HG03558 (cell line): ENCODE measurements at regions not wholly inside any gene's neighbourhood (a gene's known extent, or its start where the extent isn't known, plus 50 kb on each side); places are given as distances from the start of the nearest gene placed in this dataset.

Experiments used
- ATAC-seq: cut with Tn5 transposase; IDR thresholded peaks from one replicate; pipeline ENCODE4 v1.9.1; 2021; ENCODE audit warnings: moderate number of reproducible peaks; ENCODE audit not compliant: unreplicated experiment; ENCODE audit errors: extremely low read depth

GRCh38 chr6:113529879-113530278, 327.3 kb upstream of the MARCKS start:
- ATAC-seq = no peak

DNA sequence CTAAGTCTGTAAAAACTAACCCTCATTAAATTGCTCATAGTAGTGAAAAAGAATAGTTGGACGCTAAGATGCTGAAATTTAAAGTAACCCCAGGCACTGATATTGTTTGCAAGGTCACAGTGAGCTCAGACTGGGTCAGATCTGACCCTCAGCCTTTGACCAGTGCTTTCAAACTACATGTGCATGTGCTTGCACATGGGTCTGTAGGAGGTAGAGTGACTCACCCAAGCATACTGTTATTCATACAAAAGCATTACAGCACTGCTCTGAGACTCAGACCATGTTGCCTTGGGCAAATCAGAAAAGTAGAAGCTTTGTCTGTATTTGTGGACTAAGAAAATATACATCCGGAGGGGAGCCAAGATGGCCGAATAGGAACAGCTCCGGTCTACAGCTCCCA, 326.4 kb upstream of the MARCKS start:
- ATAC-seq = no peak

DNA sequence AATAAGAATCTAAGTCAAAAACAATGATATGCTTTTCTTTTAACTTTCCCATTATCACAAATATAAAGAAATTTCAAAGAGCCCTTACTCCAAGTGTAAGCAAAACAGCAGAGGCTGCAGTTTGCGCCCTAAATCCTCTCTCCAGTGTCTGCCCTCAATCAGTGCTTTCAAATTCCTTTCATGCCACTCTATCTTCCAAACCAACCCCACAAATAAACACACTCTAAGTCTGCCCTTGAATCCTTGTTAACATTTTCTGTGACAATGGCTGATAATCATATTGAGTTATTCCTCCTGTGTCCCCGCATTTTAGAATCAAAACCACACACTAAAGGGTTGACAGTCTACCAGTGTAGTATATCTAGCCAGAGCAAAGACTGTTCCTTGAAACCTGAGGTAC, 317.9 kb upstream of the MARCKS start:
- no peak for ATAC-seq

GRCh38 chr6:113539623-113540022, 317.5 kb upstream of the MARCKS start:
- no peak for ATAC-seq

- no peak for ATAC-seq
Measured at GRCh38 chr6:113540466-113540865, 316.7 kb upstream of the MARCKS start.

- no peak for ATAC-seq
Measured at GRCh38 chr6:113551168-113551567, 306.0 kb upstream of the MARCKS start.

DNA sequence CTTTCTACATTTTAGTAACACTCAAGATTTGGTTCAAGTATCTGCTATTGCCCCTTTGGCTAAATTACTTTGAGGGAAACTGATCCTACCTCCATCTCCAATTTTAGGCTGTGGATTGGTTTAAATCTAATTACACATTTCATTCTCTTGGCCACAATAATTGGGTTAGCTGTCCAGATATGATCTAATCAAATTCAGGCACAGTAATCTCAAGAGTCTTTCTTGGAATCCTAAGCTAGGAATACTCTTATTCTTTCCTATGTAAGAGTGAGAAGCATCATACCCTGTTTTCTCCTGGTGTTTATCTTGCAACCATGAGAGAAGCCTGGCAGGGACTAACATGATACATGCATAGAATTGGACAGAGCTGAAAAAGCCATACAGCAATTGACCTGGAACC, 300.4 kb upstream of the MARCKS start:
- ATAC-seq = no peak

DNA sequence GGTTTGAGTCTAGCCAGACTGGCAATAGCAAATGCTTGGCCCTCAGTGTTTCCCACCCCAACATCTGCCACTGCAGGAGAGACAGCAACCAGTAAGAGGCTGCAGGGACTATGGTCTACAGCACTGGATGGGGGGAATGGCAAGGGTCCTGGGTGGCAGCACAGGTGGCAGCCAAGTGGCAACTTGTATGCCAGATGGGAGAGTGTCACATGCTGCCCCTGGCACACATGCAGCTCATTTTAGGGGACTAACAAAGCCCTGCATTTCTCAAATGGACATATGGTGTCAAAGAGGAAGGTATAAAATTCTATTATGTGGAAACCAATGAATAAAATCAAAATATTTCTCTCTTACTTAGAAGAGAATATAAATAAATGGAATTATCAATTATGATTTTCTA, 298.7 kb upstream of the MARCKS start:
- no peak for ATAC-seq

GRCh38 chr6:113558966-113559365, 298.2 kb upstream of the MARCKS start:
- ATAC-seq = no peak

- ATAC-seq = no peak
Measured at GRCh38 chr6:113560376-113560775, 296.8 kb upstream of the MARCKS start.

DNA sequence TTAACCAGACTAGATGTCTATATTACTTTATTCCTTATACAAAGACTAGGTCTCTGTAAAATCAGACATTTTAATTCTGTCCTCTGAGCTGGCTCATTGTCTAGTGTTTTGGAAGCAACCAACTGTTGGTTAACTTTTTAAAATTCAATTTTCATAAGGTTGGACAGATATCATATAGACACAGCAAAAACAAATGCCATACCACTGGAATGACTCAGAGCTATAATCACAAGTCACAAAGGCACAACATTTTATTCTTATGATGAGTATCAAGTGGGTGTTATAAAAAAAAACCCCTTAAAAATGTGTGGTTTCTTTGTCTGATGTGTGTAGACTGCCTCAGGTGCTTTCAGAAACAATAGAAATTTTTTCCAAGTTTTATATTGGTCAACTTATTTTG, 296.2 kb upstream of the MARCKS start:
- no peak for ATAC-seq

DNA sequence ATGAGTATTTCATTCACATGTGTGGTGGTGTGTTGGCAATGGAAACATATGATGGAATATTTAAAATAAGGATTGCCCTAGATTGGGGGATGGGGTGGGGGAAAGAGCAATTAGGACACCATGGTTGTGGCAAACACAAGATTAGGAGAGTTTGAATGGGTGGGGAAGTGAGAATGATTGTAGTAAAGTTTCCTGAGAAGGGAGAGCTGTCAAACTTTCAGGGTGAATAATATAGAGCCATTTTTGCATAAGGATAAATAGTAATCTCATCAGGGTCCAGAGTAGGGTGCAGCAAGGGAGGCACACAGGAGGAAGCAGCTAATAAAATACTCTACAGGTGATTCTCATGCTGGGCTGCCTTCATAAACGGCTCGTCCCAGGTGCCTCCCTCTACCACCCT, 294.9 kb upstream of the MARCKS start:
- ATAC-seq = no peak

GRCh38 chr6:113564371-113565171, 292.6 kb upstream of the MARCKS start:
- ATAC-seq = peak; percentile 67

- ATAC-seq = no peak
Measured at GRCh38 chr6:113565306-113565705, 291.8 kb upstream of the MARCKS start.

GRCh38 chr6:113570161-113570560, 287.0 kb upstream of the MARCKS start:
- ATAC-seq = no peak

GRCh38 chr6:113570641-113571040, 286.5 kb upstream of the MARCKS start:
- no peak for ATAC-seq

GRCh38 chr6:113574147-113574546, 283.0 kb upstream of the MARCKS start:
- no peak for ATAC-seq

DNA sequence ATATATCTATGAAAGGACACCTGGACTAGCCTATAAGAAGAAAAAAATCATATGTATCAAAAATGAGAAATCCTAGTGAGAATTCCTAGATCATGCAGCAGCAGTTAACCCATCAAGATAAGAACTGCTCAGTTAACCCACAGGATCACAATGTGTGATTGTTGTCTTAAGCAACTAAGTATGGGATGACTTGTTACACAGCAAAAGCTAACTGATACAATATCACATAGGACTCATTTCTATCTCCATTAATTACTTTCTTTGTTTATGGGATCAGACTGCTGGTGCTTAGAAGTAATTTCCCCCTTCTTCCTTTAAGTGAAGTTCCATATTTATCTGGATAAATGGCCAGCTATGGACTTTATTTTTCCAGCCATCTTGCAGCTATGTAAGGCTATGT, 280.8 kb upstream of the MARCKS start:
- ATAC-seq = no peak

DNA sequence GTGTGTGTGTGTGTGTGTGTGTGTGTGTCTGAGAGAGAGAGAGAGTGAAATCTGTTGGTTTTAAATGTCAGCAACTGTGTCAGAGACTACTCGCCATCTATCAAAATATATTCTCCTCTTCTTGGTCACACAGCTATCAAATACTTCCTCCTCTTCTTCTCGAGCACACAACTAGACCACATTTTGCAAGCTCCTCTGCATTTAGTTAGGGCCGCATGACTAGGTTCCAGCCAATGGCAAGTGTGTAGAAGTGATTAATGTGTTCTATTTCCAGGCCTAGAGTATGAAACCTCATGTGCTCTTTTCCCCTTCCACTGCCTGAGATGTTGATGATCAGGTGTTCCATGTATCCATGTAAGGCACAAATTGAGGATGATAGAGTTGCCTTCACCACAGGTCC, 278.5 kb upstream of the MARCKS start:
- no peak for ATAC-seq

- ATAC-seq = no peak
Measured at GRCh38 chr6:113584767-113585166, 272.4 kb upstream of the MARCKS start.

GRCh38 chr6:113585246-113585645, 271.9 kb upstream of the MARCKS start:
- no peak for ATAC-seq

DNA sequence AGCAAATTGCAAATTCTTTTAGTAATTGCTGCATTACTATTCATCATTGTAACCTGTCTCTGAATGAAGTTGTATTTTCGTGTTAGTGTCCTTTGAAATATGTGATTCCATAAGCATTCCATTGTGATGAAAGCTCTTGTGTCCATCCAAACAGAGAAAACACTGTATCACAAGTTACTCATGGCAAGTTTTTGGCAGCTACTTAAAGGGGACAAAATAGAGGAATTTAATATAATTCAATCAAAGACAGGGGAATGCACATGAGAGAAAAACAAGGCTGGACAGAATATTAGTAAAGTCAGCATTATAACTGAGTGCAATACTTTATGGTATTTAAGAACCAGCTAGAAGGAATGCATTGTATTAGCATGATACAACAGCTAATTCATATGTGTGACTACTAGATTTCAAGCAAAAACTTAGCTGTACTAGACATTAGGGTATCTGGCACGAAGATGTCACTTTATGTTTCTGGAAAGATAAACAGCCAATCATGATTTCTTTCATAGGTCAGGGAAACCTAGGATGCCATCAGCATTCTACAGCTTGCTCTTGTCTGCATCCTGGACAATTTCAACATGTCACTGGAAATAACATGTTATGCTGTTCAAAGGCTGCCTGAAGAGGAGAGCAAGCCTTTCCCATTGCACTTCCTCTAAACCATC, 270.6 kb upstream of the MARCKS start:
- ATAC-seq = no peak
